Stomach (tissue), 8 donors: ENCODE measurements at regions not wholly inside any gene's neighbourhood (a gene's known extent, or its start where the extent isn't known, plus 50 kb on each side); places are given as distances from the start of the nearest gene placed in this dataset.

ENCODE experiments used
- DNase-seq, 2 donors: peaks; one replicate each; pipeline versions ENCODE4 v3.0.0 to v3.0.0-alpha.2; 2013 to 2019
- H3K27ac ChIP-seq, 5 donors: fragments of 200-600 bp in 4 of 5; sonication (generic) in 4 of 5; one replicate each; pipeline ENCODE4 v1.5.1; 2013 to 2019; ENCODE audit warnings: mild to moderate bottlenecking in 1 of 5, moderate library complexity in 1 of 5
- H3K27me3 ChIP-seq, 3 donors: fragments of 200-600 bp; sonication (generic); one replicate each; pipeline ENCODE4 v1.5.1; 2017 to 2019; ENCODE audit warnings: mixed run types in 1 of 3
- H3K36me3 ChIP-seq, 4 donors: fragments of 200-600 bp; sonication (generic); 1 replicate in 3 of 4; 2 replicates in 1 of 4; pipeline ENCODE4 v1.5.1; 2016 to 2019
- H3K4me1 ChIP-seq, 4 donors: fragments of 200-600 bp; sonication (generic); one replicate each; pipeline ENCODE4 v1.5.1; 2016 to 2019
- H3K4me3 ChIP-seq, 4 donors: fragments of 200-600 bp; sonication (generic) in 3 of 4; one replicate each; pipeline ENCODE4 v1.5.1; 2016 to 2019; ENCODE audit warnings: mild to moderate bottlenecking in 1 of 4
- H3K9me3 ChIP-seq, 4 donors: fragments of 200-600 bp; sonication (generic); one replicate each; pipeline ENCODE4 v1.5.1; 2016 to 2019
- EP300 ChIP-seq: sonication (generic); formaldehyde crosslinking; IDR thresholded peaks from one replicate; pipeline ENCODE4 v1.6.1; 2017; ENCODE audit warnings: antibody characterized with exemption
- POLR2A ChIP-seq, 4 donors: fragments of 450-650 bp; IDR thresholded peaks; one replicate each; pipeline ENCODE4 v1.6.1; 2016; ENCODE audit warnings: antibody characterized with exemption in 4 of 4, control low read depth in 2 of 4, mild to moderate bottlenecking in 1 of 4, moderate library complexity in 1 of 4
- POLR2AphosphoS5 ChIP-seq, 3 donors: sonication (generic); formaldehyde crosslinking; IDR thresholded peaks; one replicate each; pipeline ENCODE4 v1.6.1; 2016; ENCODE audit warnings: antibody characterized with exemption in 3 of 3
- WGBS, 5 donors: extraction: QIAGEN DNeasy Blood & Tissue Kit in 3 of 5; methylation state at CpG; one replicate each; pipeline versions ENCODE4 v1.1.5 to v1.1.7; 2013 to 2018; 5-methylcytosine and 5-hydroxymethylcytosine counted together
- intact Hi-C: fragments of 100-400 bp; cut with DNase I; formaldehyde crosslinking; loops from one replicate; pipeline ENCODE4 v1.15.1; 2023; ENCODE audit warnings: low total_unique reads
- TF ChIP-seq, protein P1 (sequence below), 7 experiments: fragments of 450-650 bp in 4 of 7; fragments of 200-600 bp in 3 of 7; sonication (generic) in 3 of 7; IDR thresholded peaks; one replicate each; pipeline ENCODE4 v1.5.1; 2016 to 2019; ENCODE audit warnings: antibody characterized with exemption in 7 of 7, control low read depth in 2 of 7, mild to moderate bottlenecking in 1 of 7
- donor health status: healthy with polysubstance abuse.
- donor health status: Bipolar disorder and iron deficiency.
- donor health status: healthy.

DNA sequence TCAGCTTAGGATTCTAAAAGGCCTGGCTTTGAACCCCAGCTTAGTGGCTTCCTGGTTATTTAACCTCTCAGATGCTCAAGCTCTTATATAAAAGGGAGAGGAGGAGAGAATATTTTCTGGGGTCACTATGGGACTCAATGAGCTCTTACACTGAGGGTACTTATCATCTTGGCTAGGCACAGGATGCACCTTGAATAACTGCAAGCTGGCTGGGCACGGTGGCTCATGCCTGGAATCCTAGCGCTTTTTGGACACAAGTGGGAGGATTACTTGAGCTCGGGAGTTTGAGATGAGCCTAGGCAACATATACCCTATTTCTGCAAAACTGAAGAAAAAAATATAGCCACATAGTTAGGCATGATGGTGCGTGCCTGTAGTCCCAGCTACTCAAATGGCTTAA lies 665.3 kb upstream of the RBFOX1 start:
- TF ChIP-seq POLR2AphosphoS5 (IDR thresholded peaks at IDR 0.05) (no peak), EP300 (no peak), POLR2A (IDR thresholded peaks at IDR 0.05) (no peak)
- TF ChIP-seq, protein P1, sequence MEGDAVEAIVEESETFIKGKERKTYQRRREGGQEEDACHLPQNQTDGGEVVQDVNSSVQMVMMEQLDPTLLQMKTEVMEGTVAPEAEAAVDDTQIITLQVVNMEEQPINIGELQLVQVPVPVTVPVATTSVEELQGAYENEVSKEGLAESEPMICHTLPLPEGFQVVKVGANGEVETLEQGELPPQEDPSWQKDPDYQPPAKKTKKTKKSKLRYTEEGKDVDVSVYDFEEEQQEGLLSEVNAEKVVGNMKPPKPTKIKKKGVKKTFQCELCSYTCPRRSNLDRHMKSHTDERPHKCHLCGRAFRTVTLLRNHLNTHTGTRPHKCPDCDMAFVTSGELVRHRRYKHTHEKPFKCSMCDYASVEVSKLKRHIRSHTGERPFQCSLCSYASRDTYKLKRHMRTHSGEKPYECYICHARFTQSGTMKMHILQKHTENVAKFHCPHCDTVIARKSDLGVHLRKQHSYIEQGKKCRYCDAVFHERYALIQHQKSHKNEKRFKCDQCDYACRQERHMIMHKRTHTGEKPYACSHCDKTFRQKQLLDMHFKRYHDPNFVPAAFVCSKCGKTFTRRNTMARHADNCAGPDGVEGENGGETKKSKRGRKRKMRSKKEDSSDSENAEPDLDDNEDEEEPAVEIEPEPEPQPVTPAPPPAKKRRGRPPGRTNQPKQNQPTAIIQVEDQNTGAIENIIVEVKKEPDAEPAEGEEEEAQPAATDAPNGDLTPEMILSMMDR (IDR thresholded peaks at IDR 0.05) = no peak
- 75 to 87% (median 80%) methylated on average over 4 of the region's 4 CpGs for WGBS, 5 donors
- intact Hi-C loops = no loop called here
- DNase-seq = no peak
- Histone ChIP-seq H3K4me3 (no peak overlapping the region), H3K36me3 (no peaks in the 10 kb centered on the region), H3K27me3 (no peaks in the 10 kb centered on the region), H3K4me1 (no peaks in the 10 kb centered on the region), H3K27ac (no peak overlapping the region), H3K9me3 (no peaks in the 10 kb centered on the region)

DNA sequence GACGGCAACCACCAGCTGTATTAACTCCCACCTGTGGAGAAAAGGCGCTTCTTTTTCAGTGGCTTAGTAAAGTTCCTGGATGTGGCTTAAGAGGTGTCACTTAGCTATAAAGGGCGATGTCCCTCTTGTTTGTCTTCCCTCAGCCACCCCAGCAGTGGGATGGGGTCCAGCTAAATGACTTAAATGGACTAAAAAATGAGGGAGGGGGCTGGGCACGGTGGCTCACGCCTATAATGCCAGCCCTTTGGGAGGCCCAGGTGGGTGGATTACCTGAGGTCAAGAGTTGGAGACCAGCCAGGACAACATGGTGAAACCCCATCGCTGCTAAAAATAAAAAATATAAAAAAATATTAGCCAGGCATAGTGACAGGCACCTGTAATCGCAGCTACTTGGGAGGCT lies 667.5 kb upstream of the RBFOX1 start:
- no peak overlapping the region for H3K27ac ChIP-seq
- H3K9me3 ChIP-seq = no peaks in the 10 kb centered on the region
- TF ChIP-seq EP300 = no peak
- WGBS, 5 donors = 70 to 85% (median 82%) methylated on average over 7 of the region's 7 CpGs
- no peaks in the 10 kb centered on the region for H3K27me3 ChIP-seq
- DNase-seq = no peak
- H3K36me3 ChIP-seq = no peaks in the 10 kb centered on the region
- no peak overlapping the region for H3K4me3 ChIP-seq
- H3K4me1 ChIP-seq = no peaks in the 10 kb centered on the region
- intact Hi-C loops = no loop called here

DNA sequence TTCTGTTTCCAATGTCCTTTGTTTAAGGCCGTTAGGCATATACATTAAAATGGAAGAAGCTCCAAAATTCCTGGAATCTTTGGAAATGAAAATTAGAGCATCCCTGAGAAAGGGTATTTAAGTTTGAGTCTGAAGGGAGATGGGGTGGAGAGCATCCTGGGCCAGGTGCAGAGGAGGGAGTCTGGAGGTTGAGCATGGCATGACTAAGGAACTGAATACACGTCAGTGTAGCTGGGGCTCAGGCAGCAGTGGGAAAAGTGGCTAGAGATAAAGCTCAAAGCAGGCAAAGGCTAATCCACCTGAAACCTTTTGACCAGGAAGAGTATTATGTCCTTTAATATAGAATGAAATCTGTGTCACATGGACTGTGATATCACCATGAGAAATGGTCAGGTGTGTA lies 669.0 kb upstream of the RBFOX1 start:
- Histone ChIP-seq H3K9me3 (no peaks in the 10 kb centered on the region), H3K27me3 (no peaks in the 10 kb centered on the region), H3K36me3 (no peaks in the 10 kb centered on the region), H3K4me1 (no peaks in the 10 kb centered on the region), H3K4me3 (no peak overlapping the region), H3K27ac (no peak overlapping the region)
- no peak for DNase-seq
- TF ChIP-seq POLR2A (IDR thresholded peaks at IDR 0.05) = no peak
- TF ChIP-seq POLR2AphosphoS5 (IDR thresholded peaks at IDR 0.05) = no peak
- no peak for TF ChIP-seq EP300
- TF ChIP-seq, protein P1 (IDR thresholded peaks at IDR 0.05) = no peak
- intact Hi-C loops = no loop called here
- 35 to 57% (median 53%) methylated on average over 2 of the region's 2 CpGs for WGBS, 5 donors

DNA sequence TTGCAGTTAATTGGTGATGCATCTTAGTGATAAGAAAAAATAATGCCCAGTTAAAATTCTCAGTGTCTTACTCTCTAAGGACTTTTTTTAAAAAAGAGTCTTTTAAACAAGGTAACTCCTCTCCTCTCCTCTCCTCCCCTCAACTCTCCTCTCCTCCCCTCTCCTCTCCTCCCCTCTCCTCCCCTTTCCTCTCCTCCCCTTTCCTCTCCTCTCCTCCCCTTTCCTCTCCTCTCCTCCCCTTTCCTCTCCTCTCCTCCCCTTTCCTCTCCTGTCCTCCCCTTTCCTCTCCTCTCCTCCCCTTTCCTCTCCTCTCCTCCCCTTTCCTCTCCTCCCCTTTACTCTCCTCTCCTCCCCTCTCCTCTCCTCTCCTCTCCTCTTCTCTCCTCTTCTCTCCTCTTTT lies 675.9 kb upstream of the RBFOX1 start:
- intact Hi-C loops = no loop called here
- no peaks in the 10 kb centered on the region for H3K27me3 ChIP-seq
- TF ChIP-seq POLR2A (IDR thresholded peaks at IDR 0.05) = no peak
- TF ChIP-seq POLR2AphosphoS5 (IDR thresholded peaks at IDR 0.05) = no peak
- TF ChIP-seq, protein P1 (IDR thresholded peaks at IDR 0.05) = no peak
- TF ChIP-seq EP300 = no peak

DNA sequence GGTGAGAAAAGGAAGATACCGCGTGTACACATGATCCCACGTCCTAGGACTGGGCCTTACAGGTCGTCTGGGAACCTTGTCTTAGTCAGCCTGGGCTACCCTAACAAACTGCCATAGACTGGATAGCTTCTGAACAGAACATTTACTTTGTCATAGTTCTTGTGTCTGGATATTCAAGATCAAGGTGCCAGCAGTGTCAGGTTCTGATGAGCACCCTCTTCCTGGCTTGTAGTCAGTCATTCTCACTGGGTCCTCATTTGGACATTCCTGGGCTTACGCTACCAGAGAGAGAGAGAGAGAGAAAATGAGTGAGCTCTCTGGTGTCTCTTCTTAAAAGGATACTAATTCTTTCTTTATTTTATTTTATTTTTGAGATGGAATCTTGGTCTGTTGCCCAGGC lies 685.8 kb upstream of the RBFOX1 start:
- Histone ChIP-seq H3K36me3 (no peaks in the 10 kb centered on the region), H3K27ac (no peak overlapping the region), H3K4me1 (no peaks in the 10 kb centered on the region), H3K9me3 (no peaks in the 10 kb centered on the region), H3K27me3 (peaks cover 0 to 50% (median 0%) of the 10 kb centered on the region in 3 donors), H3K4me3 (no peak overlapping the region)
- intact Hi-C loops = no loop called here
- DNase-seq = no peak
- WGBS, 5 donors = 63 to 72% (median 70%) methylated on average over 5 of the region's 5 CpGs
- TF ChIP-seq, protein P1 (IDR thresholded peaks at IDR 0.05) = no peak

More for the DNA sequence above, 675.9 kb upstream of the RBFOX1 start:
- Histone ChIP-seq H3K4me3 (no peak overlapping the region), H3K27ac (no peak overlapping the region), H3K4me1 (no peaks in the 10 kb centered on the region), H3K36me3 (no peaks in the 10 kb centered on the region), H3K9me3 (no peaks in the 10 kb centered on the region)
- no peak for DNase-seq
